Neural cell (in vitro differentiated cells): ENCODE measurements at regions not wholly inside any gene's neighbourhood (a gene's known extent, or its start where the extent isn't known, plus 50 kb on each side); places are given as distances from the start of the nearest gene placed in this dataset.

ENCODE experiments used
- H2AFZ ChIP-seq: fragments of 200-600, 300-800 bp; sonication (generic), shearing (Covaris generic); 2 replicates; pipeline ENCODE4 v1.6.0; 2014; ENCODE audit warnings: low read depth, mild to moderate bottlenecking, antibody characterized with exemption, low read length, moderate library complexity
- H3F3A ChIP-seq: fragments of 200-600 bp; shearing (Covaris generic); 2 replicates; pipeline ENCODE4 v1.6.1; 2016; ENCODE audit warnings: mild to moderate bottlenecking, moderate library complexity, mixed read lengths, antibody characterized with exemption, low read length; ENCODE audit not compliant: insufficient read depth, poor library complexity, severe bottlenecking
- H3K27ac ChIP-seq: fragments of 200-600, 300-800 bp; sonication (generic), shearing (Covaris generic); 2 replicates; pipeline ENCODE4 v1.5.1; 2014; ENCODE audit warnings: mild to moderate bottlenecking, low read length, moderate library complexity
- H3K27me3 ChIP-seq: fragments of 300-800, 200-600 bp; sonication (generic), shearing (Covaris generic); 2 replicates; pipeline ENCODE4 v1.6.0; 2014; ENCODE audit warnings: mild to moderate bottlenecking, low read depth, low read length, moderate library complexity; ENCODE audit not compliant: insufficient read depth
- H3K36me3 ChIP-seq: fragments of 300-800, 200-600 bp; sonication (generic), shearing (Covaris generic); 2 replicates; pipeline ENCODE4 v1.5.1; 2014; ENCODE audit warnings: mild to moderate bottlenecking, antibody characterized with exemption, low read length, moderate library complexity; ENCODE audit not compliant: insufficient read depth
- H3K4me2 ChIP-seq: fragments of 300-800, 200-600 bp; sonication (generic), shearing (Covaris generic); 2 replicates; pipeline ENCODE4 v1.6.0; 2014; ENCODE audit warnings: mild to moderate bottlenecking, low read length
- H3K4me3 ChIP-seq: fragments of 300-800, 200-600 bp; sonication (generic), shearing (Covaris generic); 2 replicates; pipeline ENCODE4 v1.5.1; 2014; ENCODE audit warnings: mild to moderate bottlenecking, low read length, moderate library complexity
- H3K79me2 ChIP-seq: fragments of 200-600 bp; shearing (Covaris generic); replicated peaks from 2 replicates; pipeline ENCODE4 v1.6.0; 2014; ENCODE audit warnings: mild to moderate bottlenecking, low read length, moderate library complexity; ENCODE audit not compliant: insufficient read depth
- H3K9ac ChIP-seq: fragments of 300-800, 200-600 bp; sonication (generic), shearing (Covaris generic); 2 replicates; pipeline ENCODE4 v1.6.1; 2016; ENCODE audit warnings: mild to moderate bottlenecking, low read length, mixed read lengths
- H3K9me2 ChIP-seq: fragments of 200-600 bp; shearing (Covaris generic); 2 replicates; pipeline ENCODE4 v1.6.1; 2016; ENCODE audit warnings: mild to moderate bottlenecking, low read length, mixed read lengths; ENCODE audit not compliant: insufficient read depth
- H3K9me3 ChIP-seq: fragments of 200-600, 300-800 bp; sonication (generic), shearing (Covaris generic); 2 replicates; pipeline ENCODE4 v1.6.1; 2016; ENCODE audit warnings: mild to moderate bottlenecking, mixed run types, low read length, moderate library complexity, mixed read lengths
- H4K20me1 ChIP-seq: fragments of 200-600 bp; shearing (Covaris generic); 2 replicates; pipeline ENCODE4 v1.6.1; 2016; ENCODE audit warnings: mild to moderate bottlenecking, mixed run types; ENCODE audit not compliant: insufficient read depth
- CTCF ChIP-seq: fragments of 450-650 bp; IDR thresholded peaks from 2 replicates; pipeline ENCODE4 v1.5.1; 2014; ENCODE audit warnings: antibody characterized with exemption, mild to moderate bottlenecking, moderate library complexity; ENCODE audit not compliant: poor library complexity, severe bottlenecking
- EP300 ChIP-seq: fragments of 450-650 bp; conservative IDR thresholded peaks from 2 replicates; pipeline ENCODE4 v1.6.1; 2014; ENCODE audit warnings: antibody characterized with exemption, mild to moderate bottlenecking, moderate library complexity; ENCODE audit not compliant: poor library complexity, severe bottlenecking
- EZH2 ChIP-seq: fragments of 200-600, 300-800 bp; shearing (Covaris generic), sonication (generic); IDR thresholded peaks from 2 replicates; pipeline ENCODE4 v1.6.1; 2014; ENCODE audit warnings: antibody characterized with exemption, low read length, borderline replicate concordance, mild to moderate bottlenecking; ENCODE audit not compliant: insufficient read depth, poor library complexity, severe bottlenecking
- MXI1 ChIP-seq: fragments of 450-650 bp; conservative IDR thresholded peaks from 2 replicates; pipeline ENCODE4 v1.6.1; 2014; ENCODE audit warnings: antibody characterized with exemption, mild to moderate bottlenecking; ENCODE audit not compliant: poor library complexity, severe bottlenecking
- POLR2AphosphoS5 ChIP-seq: IDR thresholded peaks from 2 replicates; pipeline ENCODE4 v1.6.1; 2012
- RAD21 ChIP-seq: fragments of 450-650 bp; conservative IDR thresholded peaks from 2 replicates; pipeline ENCODE4 v1.6.1; 2014; ENCODE audit warnings: antibody characterized with exemption, mild to moderate bottlenecking, moderate library complexity
- REST ChIP-seq: IDR thresholded peaks from 2 replicates; pipeline ENCODE4 v1.6.1; 2012; ENCODE audit warnings: borderline replicate concordance
- SMC3 ChIP-seq: fragments of 450-650 bp; conservative IDR thresholded peaks from 2 replicates; pipeline ENCODE4 v1.6.1; 2014; ENCODE audit warnings: antibody characterized with exemption, mild to moderate bottlenecking, moderate library complexity; ENCODE audit not compliant: poor library complexity
- TAF1 ChIP-seq: IDR thresholded peaks from 2 replicates; pipeline ENCODE4 v1.6.1; 2012; ENCODE audit warnings: low read depth

- Histone ChIP-seq H3K9me3 (no peaks in the 10 kb centered on the region), H2AFZ (no peak overlapping the region), H3K27ac (no peak overlapping the region), H3K4me3 (no peak overlapping the region), H4K20me1 (no peaks in the 10 kb centered on the region), H3K36me3 (no peaks in the 10 kb centered on the region), H3K79me2 (no peaks in the 10 kb centered on the region), H3K4me2 (no peak overlapping the region), H3K9me2 (no peaks in the 10 kb centered on the region), H3F3A (no peaks in the 10 kb centered on the region), H3K9ac (no peak overlapping the region), H3K27me3 (no peaks in the 10 kb centered on the region)
- TF ChIP-seq MXI1 (no peak), POLR2AphosphoS5 (no peak), TAF1 (no peak), REST (no peak), CTCF (no peak), RAD21 (no peak), EP300 (no peak), EZH2 (no peak), SMC3 (no peak)
Observed at GRCh38 chr2:52502476-52502860, 1265.1 kb upstream of the CHAC2 start.

DNA sequence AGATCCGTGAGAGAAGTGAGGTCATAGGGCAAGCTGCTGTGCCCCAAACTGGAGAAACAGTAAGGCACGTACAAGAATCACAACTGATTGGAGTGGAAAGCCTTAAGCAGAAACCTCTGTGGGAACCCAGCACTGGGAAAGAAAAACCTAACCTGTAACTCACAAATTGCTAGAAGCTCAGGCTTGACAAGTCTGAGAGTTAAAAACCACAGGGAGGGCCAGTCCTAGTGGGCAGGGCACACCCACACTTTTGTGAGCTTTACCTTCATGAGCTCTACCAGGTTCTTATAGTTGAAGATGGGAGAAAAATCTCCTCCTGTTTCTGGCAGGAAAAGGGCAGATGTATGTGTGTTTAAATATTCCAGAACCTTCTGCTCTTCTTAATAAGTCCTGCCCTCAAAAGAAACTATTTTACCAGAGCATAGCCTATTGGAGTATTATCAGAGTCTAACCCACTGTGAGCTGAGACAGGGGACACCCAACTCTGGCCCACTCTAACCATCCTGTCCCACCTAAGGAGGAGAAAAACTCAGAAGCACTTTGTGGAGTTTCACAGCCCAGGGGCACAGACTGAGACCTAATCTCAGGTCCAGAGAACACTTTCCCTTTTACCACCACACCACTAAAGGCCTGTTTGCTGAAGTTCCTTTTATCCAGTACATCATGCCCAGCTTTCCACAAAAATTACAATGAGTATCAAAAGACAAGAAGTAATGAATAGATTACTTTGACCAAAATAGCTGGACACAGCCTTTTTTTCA, 1265.7 kb upstream of the CHAC2 start:
- TF ChIP-seq SMC3, result no peak
- no peak for TF ChIP-seq EP300
- TF ChIP-seq RAD21, result no peak
- Histone ChIP-seq H3K4me2 (no peak overlapping the region), H2AFZ (no peak overlapping the region), H3K27me3 (no peaks in the 10 kb centered on the region), H3K36me3 (no peaks in the 10 kb centered on the region), H3K9ac (no peak overlapping the region), H3K9me2 (no peaks in the 10 kb centered on the region), H3F3A (no peaks in the 10 kb centered on the region), H4K20me1 (no peaks in the 10 kb centered on the region), H3K79me2 (no peaks in the 10 kb centered on the region), H3K9me3 (no peaks in the 10 kb centered on the region), H3K27ac (no peak overlapping the region), H3K4me3 (no peak overlapping the region)
